ENCODE measurements at regions not wholly inside any gene's neighbourhood (a gene's known extent, or its start where the extent isn't known, plus 50 kb on each side); places are given as distances from the start of the nearest gene placed in this dataset.

DNA sequence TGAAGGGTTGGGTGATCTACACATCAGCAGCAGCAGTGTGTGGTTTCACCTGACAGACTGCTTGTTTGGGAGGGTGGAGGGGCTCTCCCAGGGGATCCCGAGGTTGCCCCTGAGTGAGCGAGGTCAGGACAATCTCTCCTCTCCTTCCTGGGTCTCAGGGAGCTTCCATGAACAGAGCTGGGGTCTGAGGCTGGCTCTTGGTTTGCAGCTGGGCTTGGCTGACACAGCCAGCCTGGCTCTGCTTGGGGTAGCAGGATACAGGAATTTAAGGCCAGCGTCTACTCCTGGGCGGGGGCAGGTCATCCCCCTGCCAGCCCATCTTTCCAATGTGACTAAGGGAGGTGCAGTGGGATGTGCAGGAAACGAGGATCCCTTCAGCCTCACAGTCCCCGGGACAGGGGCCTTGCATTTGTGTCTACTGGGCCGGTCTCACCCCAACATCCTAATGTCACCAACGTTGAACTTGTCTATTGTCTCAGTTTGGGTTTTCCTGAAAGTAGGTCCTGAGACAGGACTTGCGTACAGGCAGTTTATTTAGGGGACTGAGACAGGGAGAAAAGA lies 262.6 kb upstream of the HDAC4 start:
- TF ChIP-seq, protein P1, sequence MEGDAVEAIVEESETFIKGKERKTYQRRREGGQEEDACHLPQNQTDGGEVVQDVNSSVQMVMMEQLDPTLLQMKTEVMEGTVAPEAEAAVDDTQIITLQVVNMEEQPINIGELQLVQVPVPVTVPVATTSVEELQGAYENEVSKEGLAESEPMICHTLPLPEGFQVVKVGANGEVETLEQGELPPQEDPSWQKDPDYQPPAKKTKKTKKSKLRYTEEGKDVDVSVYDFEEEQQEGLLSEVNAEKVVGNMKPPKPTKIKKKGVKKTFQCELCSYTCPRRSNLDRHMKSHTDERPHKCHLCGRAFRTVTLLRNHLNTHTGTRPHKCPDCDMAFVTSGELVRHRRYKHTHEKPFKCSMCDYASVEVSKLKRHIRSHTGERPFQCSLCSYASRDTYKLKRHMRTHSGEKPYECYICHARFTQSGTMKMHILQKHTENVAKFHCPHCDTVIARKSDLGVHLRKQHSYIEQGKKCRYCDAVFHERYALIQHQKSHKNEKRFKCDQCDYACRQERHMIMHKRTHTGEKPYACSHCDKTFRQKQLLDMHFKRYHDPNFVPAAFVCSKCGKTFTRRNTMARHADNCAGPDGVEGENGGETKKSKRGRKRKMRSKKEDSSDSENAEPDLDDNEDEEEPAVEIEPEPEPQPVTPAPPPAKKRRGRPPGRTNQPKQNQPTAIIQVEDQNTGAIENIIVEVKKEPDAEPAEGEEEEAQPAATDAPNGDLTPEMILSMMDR (IDR thresholded peaks at IDR 0.05; ENCODE audit: extremely low read depth in 1 of 2, insufficient read depth in 1 of 2, low read depth in 1 of 2, low read length in 2 of 2): no peak
- TF ChIP-seq POLR2AphosphoS5 (IDR thresholded peaks at IDR 0.05; ENCODE audit: insufficient read depth, low read depth, low read length) (no peak), POLR2A (IDR thresholded peaks at IDR 0.05; ENCODE audit: low read depth, low read length) (no peak), EZH2 (IDR thresholded peaks at IDR 0.05; ENCODE audit: borderline replicate concordance, low read depth, low read length, severe bottlenecking) (no peak), GATA2 (IDR thresholded peaks at IDR 0.05; ENCODE audit: insufficient read depth, insufficient read length, low read depth, low read length) (no peak), JUN (IDR thresholded peaks at IDR 0.05; ENCODE audit: borderline replicate concordance, insufficient read depth, insufficient read length, low read depth) (no peak), MYC (IDR thresholded peaks at IDR 0.05; ENCODE audit: low read depth, low read length) (no peak), FOS (IDR thresholded peaks at IDR 0.05; ENCODE audit: borderline replicate concordance, insufficient read depth, low read length) (no peak)
- TF ChIP-seq, protein P2, sequence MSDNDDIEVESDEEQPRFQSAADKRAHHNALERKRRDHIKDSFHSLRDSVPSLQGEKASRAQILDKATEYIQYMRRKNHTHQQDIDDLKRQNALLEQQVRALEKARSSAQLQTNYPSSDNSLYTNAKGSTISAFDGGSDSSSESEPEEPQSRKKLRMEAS (IDR thresholded peaks at IDR 0.05; ENCODE audit: insufficient read depth, insufficient read length): no peak
